Thyroid gland (tissue), 4 donors: ENCODE measurements at regions not wholly inside any gene's neighbourhood (a gene's known extent, or its start where the extent isn't known, plus 50 kb on each side); places are given as distances from the start of the nearest gene placed in this dataset.

Experiments used
- CTCF ChIP-seq, 6 experiments: fragments of 200-600 bp in 3 of 6; fragments of 450-650 bp in 3 of 6; sonication (generic) in 3 of 6; IDR thresholded peaks; one replicate each; pipeline ENCODE4 v1.5.1; 2016 to 2019; ENCODE audit warnings: antibody characterized with exemption in 6 of 6, mild to moderate bottlenecking in 2 of 6, inconsistent platforms in 1 of 6, moderate library complexity in 1 of 6
- POLR2A ChIP-seq, 2 donors: fragments of 450-650 bp; IDR thresholded peaks; one replicate each; pipeline ENCODE4 v1.6.1; 2017; ENCODE audit warnings: antibody characterized with exemption in 2 of 2, mild to moderate bottlenecking in 2 of 2, moderate library complexity in 1 of 2

GRCh38 chr5:57653636-57654290, 171.2 kb upstream of the ACTBL2 start:
- TF ChIP-seq CTCF (IDR thresholded peaks at IDR 0.05) (no peak), POLR2A (IDR thresholded peaks at IDR 0.05) (no peak)
